ENCODE measurements at regions not wholly inside any gene's neighbourhood (a gene's known extent, or its start where the extent isn't known, plus 50 kb on each side); places are given as distances from the start of the nearest gene placed in this dataset.

DNA sequence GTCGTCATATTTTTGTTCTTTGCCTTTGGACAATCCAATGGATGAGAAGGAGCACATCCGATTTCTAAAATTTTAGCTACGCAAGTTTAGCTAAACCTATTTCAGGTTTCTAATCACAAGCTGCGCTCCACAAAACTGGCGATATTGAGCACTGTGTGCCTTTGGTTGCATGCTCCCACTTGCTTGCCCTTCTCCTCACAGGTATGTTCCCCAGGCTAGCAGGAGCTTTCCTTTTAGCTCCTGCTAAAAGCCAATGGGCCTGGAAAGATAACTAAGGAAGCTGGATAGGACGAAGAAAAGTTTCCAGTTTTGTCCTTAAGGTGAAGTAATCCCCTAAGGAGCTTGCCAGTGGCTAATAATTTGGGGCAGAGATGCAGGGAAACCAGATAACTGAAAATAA, 975.2 kb downstream of the FSTL5 start:
- TF ChIP-seq, protein P1, sequence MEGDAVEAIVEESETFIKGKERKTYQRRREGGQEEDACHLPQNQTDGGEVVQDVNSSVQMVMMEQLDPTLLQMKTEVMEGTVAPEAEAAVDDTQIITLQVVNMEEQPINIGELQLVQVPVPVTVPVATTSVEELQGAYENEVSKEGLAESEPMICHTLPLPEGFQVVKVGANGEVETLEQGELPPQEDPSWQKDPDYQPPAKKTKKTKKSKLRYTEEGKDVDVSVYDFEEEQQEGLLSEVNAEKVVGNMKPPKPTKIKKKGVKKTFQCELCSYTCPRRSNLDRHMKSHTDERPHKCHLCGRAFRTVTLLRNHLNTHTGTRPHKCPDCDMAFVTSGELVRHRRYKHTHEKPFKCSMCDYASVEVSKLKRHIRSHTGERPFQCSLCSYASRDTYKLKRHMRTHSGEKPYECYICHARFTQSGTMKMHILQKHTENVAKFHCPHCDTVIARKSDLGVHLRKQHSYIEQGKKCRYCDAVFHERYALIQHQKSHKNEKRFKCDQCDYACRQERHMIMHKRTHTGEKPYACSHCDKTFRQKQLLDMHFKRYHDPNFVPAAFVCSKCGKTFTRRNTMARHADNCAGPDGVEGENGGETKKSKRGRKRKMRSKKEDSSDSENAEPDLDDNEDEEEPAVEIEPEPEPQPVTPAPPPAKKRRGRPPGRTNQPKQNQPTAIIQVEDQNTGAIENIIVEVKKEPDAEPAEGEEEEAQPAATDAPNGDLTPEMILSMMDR (IDR thresholded peaks at IDR 0.05), result no peak
- no peak for TF ChIP-seq EZH2 (IDR thresholded peaks at IDR 0.05; ENCODE audit: borderline replicate concordance, insufficient read depth, low read depth, low read length, poor library complexity, severe bottlenecking)

Measured in B cell (primary cell).